ENCODE measurements at regions not wholly inside any gene's neighbourhood (a gene's known extent, or its start where the extent isn't known, plus 50 kb on each side); places are given as distances from the start of the nearest gene placed in this dataset.

DNA sequence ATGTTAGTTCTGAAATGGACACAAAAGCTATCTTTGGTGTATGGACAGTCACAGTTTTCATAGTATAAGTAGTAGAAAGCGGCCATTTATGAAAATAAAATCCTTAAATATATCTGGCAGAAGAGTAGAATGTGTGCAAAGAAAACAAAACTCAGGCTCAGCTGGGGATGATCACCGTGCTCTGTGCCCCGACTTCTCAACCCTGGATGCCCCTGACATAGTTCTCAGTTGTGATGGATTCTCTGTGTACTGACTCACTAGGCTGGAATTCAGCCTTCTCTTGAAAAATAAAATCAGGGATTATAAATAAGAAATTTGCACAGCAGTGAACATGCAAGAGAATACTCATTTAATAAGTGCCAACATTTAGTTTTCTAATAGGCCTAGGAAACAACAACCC is 925.1 kb upstream of the NR2F2 start:
- no peak overlapping the region for H3K4me3 ChIP-seq (ENCODE audit: low read depth, low read length)
- FAIRE-seq (no peak), DNase-seq (ENCODE audit: low read depth) (no peak)
- no peaks in the 10 kb centered on the region for H3K36me3 ChIP-seq (ENCODE audit: control insufficient read depth, insufficient read depth, low read length)
- H3K27me3 ChIP-seq (ENCODE audit: control insufficient read depth, insufficient read depth, low read length): no peaks in the 10 kb centered on the region
- TF ChIP-seq, protein P1, sequence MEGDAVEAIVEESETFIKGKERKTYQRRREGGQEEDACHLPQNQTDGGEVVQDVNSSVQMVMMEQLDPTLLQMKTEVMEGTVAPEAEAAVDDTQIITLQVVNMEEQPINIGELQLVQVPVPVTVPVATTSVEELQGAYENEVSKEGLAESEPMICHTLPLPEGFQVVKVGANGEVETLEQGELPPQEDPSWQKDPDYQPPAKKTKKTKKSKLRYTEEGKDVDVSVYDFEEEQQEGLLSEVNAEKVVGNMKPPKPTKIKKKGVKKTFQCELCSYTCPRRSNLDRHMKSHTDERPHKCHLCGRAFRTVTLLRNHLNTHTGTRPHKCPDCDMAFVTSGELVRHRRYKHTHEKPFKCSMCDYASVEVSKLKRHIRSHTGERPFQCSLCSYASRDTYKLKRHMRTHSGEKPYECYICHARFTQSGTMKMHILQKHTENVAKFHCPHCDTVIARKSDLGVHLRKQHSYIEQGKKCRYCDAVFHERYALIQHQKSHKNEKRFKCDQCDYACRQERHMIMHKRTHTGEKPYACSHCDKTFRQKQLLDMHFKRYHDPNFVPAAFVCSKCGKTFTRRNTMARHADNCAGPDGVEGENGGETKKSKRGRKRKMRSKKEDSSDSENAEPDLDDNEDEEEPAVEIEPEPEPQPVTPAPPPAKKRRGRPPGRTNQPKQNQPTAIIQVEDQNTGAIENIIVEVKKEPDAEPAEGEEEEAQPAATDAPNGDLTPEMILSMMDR (IDR thresholded peaks at IDR 0.05; ENCODE audit: insufficient read depth, low read length, severe bottlenecking): no peak

DNA sequence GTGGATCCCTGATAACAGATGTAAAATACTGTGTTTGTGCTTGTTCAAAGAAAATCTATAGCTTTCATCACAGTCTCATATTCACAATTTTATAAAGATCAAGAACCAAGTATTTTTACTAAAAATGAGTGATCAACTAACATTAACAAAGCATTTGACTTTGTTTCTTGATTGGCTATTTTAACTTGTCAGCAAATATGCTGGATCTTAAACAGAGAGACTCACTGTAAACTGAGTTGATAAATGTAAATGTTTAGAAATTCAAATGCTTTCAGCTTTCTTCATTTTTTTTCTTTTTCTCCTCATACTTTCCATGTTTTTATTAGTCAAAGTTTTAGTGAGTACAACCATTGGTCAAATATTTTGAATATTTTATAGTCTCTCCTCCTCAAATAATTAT is 923.0 kb upstream of the NR2F2 start:
- TF ChIP-seq, protein P1 (IDR thresholded peaks at IDR 0.05; ENCODE audit: insufficient read depth, low read length, severe bottlenecking): no peak
- DNase-seq (ENCODE audit: low read depth): no peak
- Histone ChIP-seq H3K36me3 (ENCODE audit: control insufficient read depth, insufficient read depth, low read length) (no peaks in the 10 kb centered on the region), H3K27me3 (ENCODE audit: control insufficient read depth, insufficient read depth, low read length) (no peaks in the 10 kb centered on the region), H3K4me3 (ENCODE audit: low read depth, low read length) (no peak overlapping the region)
- FAIRE-seq: no peak

DNA sequence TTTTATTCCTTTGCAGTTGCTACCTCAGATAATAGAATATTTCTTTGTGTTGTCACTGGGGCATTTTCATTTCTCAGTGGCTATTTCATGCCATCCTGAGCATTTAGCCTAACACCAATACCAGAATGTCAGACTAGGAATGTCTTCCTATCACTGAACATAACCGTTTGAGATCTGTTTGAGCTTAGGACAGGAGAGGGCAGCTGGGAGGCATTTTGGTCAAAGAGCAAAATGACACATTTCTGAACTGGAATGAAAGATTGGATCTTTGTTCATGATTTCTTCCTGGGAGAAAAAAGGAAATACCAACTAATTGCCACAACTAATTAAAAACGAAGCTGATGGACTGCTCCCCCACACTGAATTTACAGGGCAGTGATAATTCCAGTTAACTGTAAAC is 921.3 kb upstream of the NR2F2 start:
- Histone ChIP-seq H3K4me3 (ENCODE audit: low read depth, low read length) (no peak overlapping the region), H3K27me3 (ENCODE audit: control insufficient read depth, insufficient read depth, low read length) (no peaks in the 10 kb centered on the region), H3K36me3 (ENCODE audit: control insufficient read depth, insufficient read depth, low read length) (no peaks in the 10 kb centered on the region)
- no peak for DNase-seq (ENCODE audit: low read depth)
- FAIRE-seq: no peak
- TF ChIP-seq, protein P1 (IDR thresholded peaks at IDR 0.05; ENCODE audit: insufficient read depth, low read length, severe bottlenecking): no peak

DNA sequence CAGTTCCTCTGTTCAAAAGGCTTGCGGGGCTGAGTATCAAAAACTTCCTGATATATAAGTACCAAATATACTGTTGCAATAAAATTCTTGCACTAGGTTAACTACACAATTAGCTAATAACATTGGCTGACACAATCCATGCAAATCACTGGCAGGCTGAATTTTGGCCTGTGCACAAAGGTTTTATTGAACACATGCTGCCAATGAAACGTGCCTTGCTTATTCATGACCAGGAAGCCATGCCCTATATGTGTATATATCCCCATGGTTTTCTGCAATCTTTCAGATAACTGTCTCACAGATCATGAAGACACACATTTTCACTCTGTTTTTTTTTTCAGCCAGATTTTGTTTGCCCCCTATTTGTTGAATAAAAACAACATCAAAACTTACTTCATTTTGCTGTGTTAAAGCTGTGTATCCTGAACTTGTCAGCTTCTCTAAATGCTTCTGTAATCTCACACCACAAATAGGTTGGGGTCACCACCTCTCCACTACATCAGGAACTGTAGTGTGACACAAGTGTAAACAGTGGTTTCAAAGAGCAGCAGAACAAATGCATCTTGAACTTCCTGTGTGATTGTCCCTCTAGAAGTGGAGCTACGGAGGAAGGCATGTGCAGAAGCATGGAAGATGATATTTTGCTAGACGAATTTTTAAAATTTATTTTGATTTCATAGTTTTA is 920.7 kb upstream of the NR2F2 start:
- Histone ChIP-seq H3K27me3 (ENCODE audit: control insufficient read depth, insufficient read depth, low read length) (no peaks in the 10 kb centered on the region), H3K4me3 (ENCODE audit: low read depth, low read length) (no peak overlapping the region), H3K36me3 (ENCODE audit: control insufficient read depth, insufficient read depth, low read length) (no peaks in the 10 kb centered on the region)
- DNase-seq (ENCODE audit: low read depth): no peak
- FAIRE-seq: no peak
- TF ChIP-seq, protein P1 (IDR thresholded peaks at IDR 0.05; ENCODE audit: insufficient read depth, low read length, severe bottlenecking): no peak

DNA sequence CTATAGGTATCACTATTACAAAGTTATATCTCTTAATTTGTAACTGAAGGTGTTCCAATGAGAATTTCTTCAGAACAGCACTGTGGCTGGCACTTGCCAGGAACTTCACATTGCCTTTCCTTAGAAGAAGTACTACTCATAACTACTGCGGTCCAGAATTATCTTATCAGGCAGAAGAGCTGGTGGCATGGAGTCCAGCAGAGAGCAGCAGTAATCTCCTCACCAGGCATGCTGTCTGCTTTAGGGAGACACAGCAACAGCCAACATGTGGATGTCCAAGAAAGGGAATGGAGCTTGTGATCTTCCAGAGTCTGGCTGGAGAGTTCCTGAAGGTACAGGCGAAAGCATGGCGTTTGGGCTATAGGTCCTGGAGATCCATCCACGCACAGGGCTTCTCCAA is 919.7 kb upstream of the NR2F2 start:
- TF ChIP-seq, protein P1 (IDR thresholded peaks at IDR 0.05; ENCODE audit: insufficient read depth, low read length, severe bottlenecking): no peak
- H3K36me3 ChIP-seq (ENCODE audit: control insufficient read depth, insufficient read depth, low read length): no peaks in the 10 kb centered on the region
- no peak for DNase-seq (ENCODE audit: low read depth)
- FAIRE-seq: no peak
- H3K27me3 ChIP-seq (ENCODE audit: control insufficient read depth, insufficient read depth, low read length): no peaks in the 10 kb centered on the region
- H3K4me3 ChIP-seq (ENCODE audit: low read depth, low read length): no peak overlapping the region

DNA sequence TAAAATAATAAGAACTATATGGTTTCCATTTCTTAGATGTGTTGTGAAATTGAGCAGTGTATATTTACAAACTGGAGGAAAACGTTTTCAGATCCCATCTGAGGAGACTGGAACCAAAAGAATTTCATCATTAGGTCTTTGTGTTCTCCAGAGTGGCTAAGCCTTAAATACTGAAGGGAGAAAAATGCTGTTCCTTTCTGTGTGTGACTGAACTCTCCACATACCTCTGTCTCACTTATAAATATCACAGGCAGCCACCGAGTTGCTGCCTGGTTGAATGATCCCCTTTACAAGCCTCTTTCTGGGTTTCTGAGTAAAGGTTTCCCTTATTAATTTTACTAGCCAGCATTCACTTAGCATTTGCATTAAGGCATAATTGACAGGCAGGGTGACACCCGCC is 913.9 kb upstream of the NR2F2 start:
- no peak for FAIRE-seq
- no peaks in the 10 kb centered on the region for H3K27me3 ChIP-seq (ENCODE audit: control insufficient read depth, insufficient read depth, low read length)
- H3K4me3 ChIP-seq (ENCODE audit: low read depth, low read length): no peak overlapping the region
- DNase-seq (ENCODE audit: low read depth): no peak
- TF ChIP-seq, protein P1 (IDR thresholded peaks at IDR 0.05; ENCODE audit: insufficient read depth, low read length, severe bottlenecking): no peak
- H3K36me3 ChIP-seq (ENCODE audit: control insufficient read depth, insufficient read depth, low read length): no peaks in the 10 kb centered on the region
